Renal cortex interstitium (tissue), 11 donors: ENCODE measurements at regions not wholly inside any gene's neighbourhood (a gene's known extent, or its start where the extent isn't known, plus 50 kb on each side); places are given as distances from the start of the nearest gene placed in this dataset.

ENCODE experiments used
- DNase-seq, 11 donors: peaks; one replicate each; pipeline ENCODE4 v3.0.0-alpha.2; 2013; ENCODE audit warnings: low read depth in 9 of 11, low spot score in 4 of 11; ENCODE audit errors: extremely low read depth in 1 of 11

DNA sequence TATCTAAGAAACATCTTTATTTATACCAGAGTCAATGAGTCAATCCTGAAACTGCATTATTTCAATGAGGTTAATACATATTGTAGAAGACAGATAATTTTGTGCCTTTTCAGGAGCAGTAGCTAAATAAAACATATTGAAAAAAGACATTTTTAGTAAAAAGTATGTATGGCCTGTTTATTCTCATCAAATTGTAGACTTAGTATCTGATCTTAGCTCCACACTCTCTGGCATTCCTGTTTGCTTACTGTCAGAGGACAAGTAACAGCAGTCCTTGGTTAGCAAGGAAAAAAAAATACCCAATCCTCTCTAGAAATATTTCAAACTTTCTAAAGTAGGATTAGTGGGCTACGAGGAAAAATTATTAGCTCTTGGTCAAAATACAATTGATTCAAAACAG, 50.5 kb upstream of the GUCY1A1 start:
- no peak for DNase-seq

GRCh38 chr4:155615081-155615887, 51.4 kb upstream of the GUCY1A1 start:
- no peak for DNase-seq

DNA sequence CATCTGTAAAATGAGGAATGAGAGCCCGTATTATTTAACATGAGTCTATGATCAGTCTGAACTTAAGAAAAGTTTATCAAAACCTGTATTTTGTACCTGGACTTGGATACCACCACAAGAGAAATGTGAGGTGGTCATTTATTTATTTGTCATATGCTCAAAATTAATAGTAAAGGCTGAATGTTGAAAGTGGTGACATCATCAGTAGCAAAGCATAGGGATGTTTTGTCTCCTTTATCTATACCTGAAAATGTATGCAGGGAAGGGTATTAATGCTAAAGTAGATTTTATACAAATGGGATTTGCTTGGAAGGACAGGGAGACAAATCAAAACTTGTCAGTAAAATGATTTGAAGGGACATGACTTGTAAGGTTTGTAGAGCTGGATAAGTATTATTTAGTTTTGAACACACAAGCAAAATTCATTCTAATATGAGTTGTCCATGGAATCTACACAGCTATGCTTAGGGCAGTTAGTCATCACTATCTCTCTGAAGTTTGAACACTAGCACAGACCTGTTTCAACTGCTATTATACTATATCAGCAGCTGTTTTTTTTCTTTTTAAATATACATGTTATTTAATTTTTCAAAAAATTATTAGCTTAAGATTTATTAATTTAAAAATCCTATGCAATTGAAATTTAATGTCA, 52.4 kb upstream of the GUCY1A1 start:
- DNase-seq: no peak

GRCh38 chr4:155612074-155612473, 54.6 kb upstream of the GUCY1A1 start:
- no peak for DNase-seq

- DNase-seq: no peak
These were observed 55.1 kb upstream of the GUCY1A1 start for GRCh38 chr4:155611501-155611900.

DNA sequence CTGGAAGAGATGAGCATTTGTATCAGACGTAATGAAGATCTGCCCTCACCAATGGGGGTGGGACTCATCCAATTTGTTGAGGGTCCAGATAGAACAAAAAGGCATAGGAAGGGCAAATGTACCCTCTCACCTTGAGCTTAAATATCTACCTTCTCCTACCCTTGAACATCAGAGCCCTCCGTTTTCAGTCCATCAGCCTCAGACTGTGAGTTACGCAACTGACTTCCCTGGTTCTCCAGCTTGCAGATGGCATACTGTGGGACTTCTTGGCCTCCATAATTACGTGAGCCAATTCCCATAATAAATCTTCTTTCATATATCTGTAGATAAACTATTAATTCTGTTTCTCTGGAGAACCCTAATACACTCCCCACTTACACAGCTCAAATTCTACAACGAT, 56.5 kb upstream of the GUCY1A1 start:
- no peak for DNase-seq

DNA sequence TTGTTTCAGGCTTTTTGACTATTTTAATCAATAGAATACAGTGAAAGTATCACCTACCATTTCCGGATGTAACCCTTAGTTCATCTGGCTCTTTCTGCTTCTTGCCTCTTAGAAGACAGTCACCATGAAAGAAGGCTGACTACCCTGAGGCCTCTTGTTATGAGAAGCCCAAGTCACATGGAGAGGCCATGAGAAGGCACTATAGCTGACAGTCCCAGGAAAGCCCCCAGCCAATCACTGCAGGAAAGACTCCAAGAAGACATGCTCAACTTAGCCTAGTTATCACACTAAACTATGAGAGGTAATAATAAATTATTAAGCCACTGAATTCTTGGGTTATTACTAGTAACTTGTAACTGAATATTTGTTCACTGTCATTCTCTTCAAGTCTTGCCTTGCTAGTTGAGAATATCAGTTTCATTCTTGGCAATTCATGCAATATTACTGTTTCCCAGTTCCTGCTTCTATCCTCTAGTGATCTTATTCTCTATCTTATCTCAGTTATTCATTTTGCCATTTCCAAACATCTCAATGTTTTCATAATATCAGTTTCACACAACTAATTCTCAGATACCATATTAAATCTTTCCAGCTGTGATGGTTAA, 57.1 kb upstream of the GUCY1A1 start:
- DNase-seq: no peak

DNA sequence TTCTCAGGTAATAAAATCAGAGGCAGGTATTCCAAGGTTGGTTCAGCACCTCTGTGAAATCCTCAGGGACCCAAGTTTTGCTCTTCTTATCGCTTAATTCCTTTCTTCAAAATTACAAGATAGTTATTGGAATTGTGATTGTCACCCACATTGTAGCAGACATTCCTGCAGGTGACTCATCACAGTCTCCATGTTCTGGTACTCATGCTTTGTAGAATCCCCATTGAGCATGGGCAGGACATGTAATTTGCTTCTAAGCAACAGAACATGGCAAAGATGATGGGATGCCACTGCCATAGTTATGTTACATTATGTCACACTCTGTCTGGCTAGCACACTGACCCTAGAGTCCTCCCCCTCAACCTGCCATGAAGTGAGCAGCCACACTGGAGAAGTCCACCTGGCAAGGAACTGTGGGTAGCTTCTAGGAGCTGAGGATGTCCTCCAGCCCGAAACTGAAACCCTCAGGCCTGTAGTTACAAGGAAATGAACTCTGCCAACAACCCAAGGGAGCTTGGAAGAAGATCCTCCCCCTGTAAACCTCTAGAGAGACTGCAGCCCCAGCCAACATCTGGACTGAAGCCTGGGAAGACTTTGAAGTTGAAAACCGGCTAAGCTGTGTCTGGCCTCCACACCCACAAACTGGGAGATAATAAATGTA, 58.3 kb upstream of the GUCY1A1 start:
- no peak for DNase-seq

DNA sequence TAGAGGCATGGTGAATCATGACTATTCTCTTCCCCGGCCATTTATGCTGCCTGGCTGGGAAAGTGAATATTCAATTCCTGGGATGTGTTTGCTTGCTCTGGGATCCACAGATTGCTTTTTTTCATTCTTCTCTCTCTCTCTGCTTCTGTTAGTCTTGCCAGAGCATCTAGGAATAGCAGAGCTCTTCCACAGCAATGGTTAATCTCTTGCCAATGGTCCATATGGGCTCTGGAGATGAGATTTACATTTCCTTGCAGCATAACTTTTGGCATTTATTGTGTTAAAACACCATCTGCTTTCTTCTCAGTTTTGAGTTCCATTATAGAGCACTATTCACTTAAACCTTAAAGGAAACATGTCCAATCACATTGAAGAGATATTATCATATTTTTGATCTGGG, 59.2 kb upstream of the GUCY1A1 start:
- no peak for DNase-seq

DNA sequence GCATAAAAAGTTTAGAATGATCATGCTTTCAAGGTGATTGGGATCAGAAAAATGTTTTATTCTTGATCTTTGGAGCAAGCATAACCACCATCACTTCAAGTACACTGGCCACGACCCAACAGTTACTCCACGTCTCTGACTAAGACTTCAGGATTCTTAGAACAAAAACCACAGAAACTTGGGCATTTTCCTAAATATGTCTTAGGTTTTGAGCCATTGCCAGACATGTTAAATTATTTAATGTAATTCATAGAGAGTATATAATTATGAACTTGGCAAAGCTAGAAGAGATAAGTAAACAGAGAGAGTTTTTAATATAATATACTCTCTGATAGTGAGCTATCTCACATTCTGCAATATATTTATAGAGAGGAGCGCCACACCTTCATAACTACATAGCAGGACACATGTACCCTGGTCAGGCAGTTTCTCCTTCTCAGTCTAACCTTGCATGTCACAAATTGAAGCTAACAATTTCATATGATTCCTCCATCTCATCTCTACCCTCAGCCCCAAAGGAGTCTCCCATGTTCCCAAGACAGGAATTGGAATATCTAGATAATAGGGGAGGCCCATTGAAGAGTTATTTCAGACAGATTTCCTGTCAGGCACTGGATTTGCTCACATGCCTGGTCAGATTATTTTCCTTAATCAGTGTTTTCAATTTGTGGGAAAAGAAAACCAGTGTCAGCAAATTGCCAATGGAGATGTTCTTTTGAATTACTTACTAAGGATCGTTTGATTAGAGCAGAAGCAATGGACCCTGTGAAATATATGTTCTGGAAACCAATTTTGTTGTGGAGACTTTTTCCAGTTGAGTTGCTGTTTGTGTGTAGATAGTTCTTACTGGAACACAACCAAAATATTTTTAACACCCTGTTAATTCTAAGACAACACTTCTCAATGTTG, 61.7 kb upstream of the GUCY1A1 start:
- no peak for DNase-seq

DNA sequence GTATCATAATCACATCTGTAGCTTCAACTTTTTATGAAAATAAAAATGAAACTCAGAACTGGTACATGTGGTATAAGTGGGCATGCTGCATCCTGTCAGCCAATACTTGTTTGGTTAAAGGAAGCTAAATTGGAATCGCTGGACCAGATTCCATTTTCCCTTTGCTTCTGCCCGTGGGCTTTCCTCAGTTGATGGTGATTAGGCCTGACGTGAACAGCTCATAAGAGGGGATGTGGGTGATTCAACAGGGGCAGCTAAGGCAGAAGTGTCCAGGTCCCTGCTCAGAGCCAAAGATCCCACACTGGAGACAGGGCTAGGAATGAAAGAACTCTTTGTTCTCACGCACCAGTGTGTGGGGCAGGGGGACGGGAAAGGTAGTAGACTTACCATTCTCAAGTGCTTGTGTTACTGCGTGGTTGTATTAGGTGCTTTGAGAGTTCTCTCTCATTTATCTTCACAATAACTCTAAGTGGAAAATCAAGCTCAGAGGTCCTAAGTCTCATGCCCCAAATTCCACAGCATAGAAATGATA, 63.2 kb upstream of the GUCY1A1 start:
- DNase-seq: no peak

DNA sequence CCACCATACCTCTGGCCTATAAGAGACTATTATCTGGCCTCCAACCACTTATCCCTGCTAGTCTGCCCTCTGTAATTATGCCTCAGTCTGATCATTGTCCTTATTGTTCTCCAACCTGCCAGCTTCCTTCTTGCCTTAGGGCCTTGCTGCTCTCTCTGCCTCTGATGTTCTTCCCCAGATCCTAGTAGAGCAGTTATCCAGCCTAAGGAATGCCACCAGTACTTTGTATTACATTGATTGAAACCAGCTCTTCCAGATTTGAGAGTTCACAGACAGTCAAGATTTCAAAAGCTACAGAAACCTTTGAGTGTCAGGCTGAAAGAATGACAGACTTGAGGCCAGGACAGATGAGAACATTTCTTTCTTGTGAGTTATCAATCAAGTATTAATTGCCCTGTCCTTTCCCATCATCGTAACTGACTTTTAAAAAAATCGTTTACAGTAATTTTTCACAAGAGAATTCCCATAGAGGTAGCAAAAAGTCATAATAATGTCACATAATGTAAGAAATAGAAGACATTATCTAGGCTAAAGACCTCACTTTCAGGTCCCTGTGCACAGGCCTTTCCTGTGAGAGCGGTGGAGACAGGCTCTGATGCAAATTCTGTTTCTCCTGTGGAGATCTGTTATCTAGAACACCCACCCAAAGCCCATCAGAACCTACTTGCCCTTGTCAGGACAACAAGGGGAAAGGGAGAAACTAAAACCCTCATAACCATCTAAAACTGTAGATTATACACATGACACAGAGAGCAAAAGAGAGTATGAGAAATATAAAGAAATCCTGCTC, 64.1 kb upstream of the GUCY1A1 start:
- no peak for DNase-seq

- no peak for DNase-seq
These were observed 66.4 kb upstream of the GUCY1A1 start for GRCh38 chr4:155600244-155600643.

DNA sequence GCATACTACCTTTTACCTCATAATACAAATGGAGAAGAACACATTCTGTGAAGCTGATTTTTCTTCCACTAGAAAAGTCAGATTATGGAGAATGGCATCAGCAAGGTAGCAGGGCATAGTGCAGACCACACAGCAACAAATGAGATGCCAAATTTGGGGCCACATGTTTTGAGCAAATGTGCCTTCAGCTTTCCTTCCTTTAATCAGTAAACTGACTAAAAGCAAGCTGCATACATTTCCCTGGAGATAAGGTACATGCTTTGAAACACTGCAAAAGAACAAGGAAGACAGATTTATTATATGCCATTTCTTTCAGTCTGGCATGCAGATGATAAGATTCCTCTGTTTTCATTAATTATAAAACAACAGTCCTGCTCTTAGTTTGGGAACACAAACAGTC, 67.1 kb upstream of the GUCY1A1 start:
- no peak for DNase-seq

DNA sequence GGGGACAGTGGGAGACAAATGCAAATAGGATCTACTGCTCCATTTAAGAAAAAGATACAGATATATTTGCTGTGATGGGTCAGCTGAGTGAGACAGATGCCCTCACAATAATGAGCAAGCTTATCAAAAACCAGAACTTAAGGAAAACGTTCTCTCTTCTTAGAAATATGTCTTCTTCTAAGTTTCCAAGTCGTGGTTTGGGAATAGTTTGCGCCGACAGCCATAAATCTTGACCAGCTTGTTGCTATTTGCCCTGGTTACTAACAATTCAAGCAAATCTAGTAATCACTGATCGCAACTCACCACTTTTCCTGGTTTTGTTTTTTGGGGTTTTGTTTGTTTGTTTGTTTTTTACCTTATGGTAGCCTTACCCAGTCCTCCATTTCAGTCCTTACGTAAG, 67.6 kb upstream of the GUCY1A1 start:
- no peak for DNase-seq

DNA sequence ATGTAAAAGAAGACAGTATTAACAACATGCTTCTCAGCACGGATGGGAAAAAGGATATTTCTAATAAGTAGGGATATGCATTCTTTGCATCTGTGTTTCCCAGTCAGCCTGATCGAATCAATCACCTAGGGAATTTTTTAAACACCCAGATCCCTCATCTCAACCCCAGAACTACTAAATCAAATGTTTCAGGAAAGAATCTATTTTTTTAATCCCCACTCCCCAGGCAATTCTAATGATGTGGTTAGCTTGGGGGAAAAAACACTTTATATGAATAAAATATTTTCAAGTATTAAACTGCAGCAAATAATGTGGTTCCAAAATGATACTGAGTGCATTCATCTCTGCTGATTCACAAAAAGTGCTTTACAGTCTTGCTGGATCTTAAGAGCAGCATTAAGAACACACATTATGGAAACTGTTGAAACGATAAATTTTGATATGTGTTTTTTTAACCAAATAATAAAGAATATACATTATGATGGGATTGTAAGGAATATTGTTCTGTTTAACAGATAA, 68.7 kb upstream of the GUCY1A1 start:
- no peak for DNase-seq

DNA sequence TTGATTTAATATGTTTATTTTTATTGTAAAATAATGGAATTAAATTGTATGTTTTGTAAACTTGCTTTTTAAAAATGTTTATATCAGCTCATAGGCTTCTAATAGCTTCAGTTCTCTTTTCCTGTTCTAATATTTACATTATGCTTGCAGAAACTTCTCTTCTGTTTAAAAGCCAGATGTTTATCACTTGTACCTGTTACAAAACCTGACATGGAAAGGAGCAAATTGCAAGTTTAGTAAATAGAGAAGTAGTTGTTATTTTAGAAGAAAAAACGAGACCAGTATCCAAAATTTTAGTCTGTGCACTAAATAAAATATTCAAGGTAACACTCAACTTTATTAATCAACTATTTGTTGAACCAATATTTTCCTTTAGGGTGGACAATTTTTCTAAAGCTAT, 69.4 kb upstream of the GUCY1A1 start:
- no peak for DNase-seq

GRCh38 chr4:155593793-155594192, 72.9 kb upstream of the GUCY1A1 start:
- DNase-seq: no peak
